ENCODE measurements at regions not wholly inside any gene's neighbourhood (a gene's known extent, or its start where the extent isn't known, plus 50 kb on each side); places are given as distances from the start of the nearest gene placed in this dataset.

GRCh38 chr20:4569092-4569491, 117.2 kb upstream of the PRNP start:
- ATAC-seq (ENCODE audit: insufficient read depth, low read depth) (0 out of 3 replicates have a peak, but pooled peaks have one; percentile 52), DNase-seq (peak; percentile 26)
- Histone ChIP-seq H3K36me3 (ENCODE audit: insufficient read depth, low read length) (no peaks in the 10 kb centered on the region), H3K9me3 (ENCODE audit: insufficient read depth, low read length, severe bottlenecking) (no peaks in the 10 kb centered on the region), H3K4me1 (ENCODE audit: insufficient read depth, low read length) (no peaks in the 10 kb centered on the region), H3K4me2 (ENCODE audit: insufficient read depth, low read length) (no peak overlapping the region), H2AFZ (ENCODE audit: low read depth, low read length) (no peak overlapping the region), H3K27ac (ENCODE audit: low read length) (no peak overlapping the region), H4K20me1 (ENCODE audit: insufficient read depth, low read length) (no peaks in the 10 kb centered on the region), H3K27me3 (ENCODE audit: insufficient read depth, low read length, poor library complexity) (no peaks in the 10 kb centered on the region), H3K4me3 (ENCODE audit: low read depth in 1 of 2, low read length in 2 of 2) (no peak overlapping the region), H3K9ac (ENCODE audit: low read depth, low read length) (no peak overlapping the region), H3K79me2 (ENCODE audit: insufficient read depth, low read length) (no peaks in the 10 kb centered on the region)
- TF ChIP-seq EZH2 (IDR thresholded peaks at IDR 0.05; ENCODE audit: borderline replicate concordance, low read depth, low read length, severe bottlenecking) (no peak), CTCF (IDR thresholded peaks at IDR 0.05; ENCODE audit: borderline replicate concordance, extremely low read depth, low read length, poor library complexity, severe bottlenecking) (peak; percentile 50)

GRCh38 chr20:4568361-4568959, 117.8 kb upstream of the PRNP start:
- Histone ChIP-seq H3K4me1 (ENCODE audit: insufficient read depth, low read length) (no peaks in the 10 kb centered on the region), H3K9me3 (ENCODE audit: insufficient read depth, low read length, severe bottlenecking) (no peaks in the 10 kb centered on the region), H3K79me2 (ENCODE audit: insufficient read depth, low read length) (no peaks in the 10 kb centered on the region), H4K20me1 (ENCODE audit: insufficient read depth, low read length) (no peaks in the 10 kb centered on the region), H3K27ac (ENCODE audit: low read length) (no peak overlapping the region), H3K9ac (ENCODE audit: low read depth, low read length) (no peak overlapping the region), H3K27me3 (ENCODE audit: insufficient read depth, low read length, poor library complexity) (no peaks in the 10 kb centered on the region), H3K4me3 (ENCODE audit: low read depth in 1 of 2, low read length in 2 of 2) (no peak overlapping the region), H3K4me2 (ENCODE audit: insufficient read depth, low read length) (no peak overlapping the region), H3K36me3 (ENCODE audit: insufficient read depth, low read length) (no peaks in the 10 kb centered on the region), H2AFZ (ENCODE audit: low read depth, low read length) (no peak overlapping the region)
- TF ChIP-seq EZH2 (IDR thresholded peaks at IDR 0.05; ENCODE audit: borderline replicate concordance, low read depth, low read length, severe bottlenecking) (no peak), CTCF (IDR thresholded peaks at IDR 0.05; ENCODE audit: borderline replicate concordance, extremely low read depth, low read length, poor library complexity, severe bottlenecking) (no peak)
- DNase-seq (no peak), ATAC-seq (ENCODE audit: insufficient read depth, low read depth) (no peak)

- no peak overlapping the region for H3K9ac ChIP-seq (ENCODE audit: low read depth, low read length)
- no peak overlapping the region for H3K4me3 ChIP-seq (ENCODE audit: low read depth in 1 of 2, low read length in 2 of 2)
- TF ChIP-seq EZH2 (IDR thresholded peaks at IDR 0.05; ENCODE audit: borderline replicate concordance, low read depth, low read length, severe bottlenecking) (no peak), CTCF (IDR thresholded peaks at IDR 0.05; ENCODE audit: borderline replicate concordance, extremely low read depth, low read length, poor library complexity, severe bottlenecking) (no peak)
- ATAC-seq (ENCODE audit: insufficient read depth, low read depth) (no peak), DNase-seq (no peak)
- no peak overlapping the region for H3K4me2 ChIP-seq (ENCODE audit: insufficient read depth, low read length)
- H3K4me1 ChIP-seq (ENCODE audit: insufficient read depth, low read length): no peaks in the 10 kb centered on the region
- no peaks in the 10 kb centered on the region for H3K79me2 ChIP-seq (ENCODE audit: insufficient read depth, low read length)
- no peaks in the 10 kb centered on the region for H3K27me3 ChIP-seq (ENCODE audit: insufficient read depth, low read length, poor library complexity)
- no peak overlapping the region for H2AFZ ChIP-seq (ENCODE audit: low read depth, low read length)
- H3K9me3 ChIP-seq (ENCODE audit: insufficient read depth, low read length, severe bottlenecking): no peaks in the 10 kb centered on the region
- H3K36me3 ChIP-seq (ENCODE audit: insufficient read depth, low read length): no peaks in the 10 kb centered on the region
- no peaks in the 10 kb centered on the region for H4K20me1 ChIP-seq (ENCODE audit: insufficient read depth, low read length)
- H3K27ac ChIP-seq (ENCODE audit: low read length): no peak overlapping the region
These were observed 119.1 kb upstream of the PRNP start for GRCh38 chr20:4567170-4567569.

All from DND-41 (cell line).